H1 (cell line): ENCODE measurements at regions not wholly inside any gene's neighbourhood (a gene's known extent, or its start where the extent isn't known, plus 50 kb on each side); places are given as distances from the start of the nearest gene placed in this dataset.

Source experiments
- CTCF ChIA-PET: fragments of 300-600 bp; sonication (Branson Sonifier 250); formaldehyde crosslinking; loops from one replicate; lab custom pipeline; 2021; ENCODE audit not compliant: partially characterized antibody; lab: Charles Lee
- POLR2A ChIA-PET: fragments of 300-600 bp; sonication (Branson Sonifier 250); formaldehyde crosslinking; loops from one replicate; lab custom pipeline; 2021; ENCODE audit warnings: inconsistent platforms; ENCODE audit not compliant: partially characterized antibody; lab: Charles Lee
- DNase-seq, 2 experiments: peaks; one replicate each; pipeline versions ENCODE4 v3.0.0 to v3.0.0-alpha.2; 2010 to 2022; ENCODE audit warnings: low spot score in 2 of 2, low read depth in 1 of 2, mixed read lengths in 1 of 2
- FAIRE-seq: peaks from 2 replicates; lab custom pipeline; 2011; peaks lifted over from hg19 to GRCh38; lab: Jason Lieb, UNC
- H2AFZ ChIP-seq: 2 replicates; pipeline ENCODE4 v1.8.1; 2012; ENCODE audit warnings: low read length, inconsistent platforms
- H2AK5ac ChIP-seq: 2 replicates; pipeline ENCODE4 v1.6.1; 2013; ENCODE audit warnings: low read depth, low read length
- H2BK120ac ChIP-seq: replicated peaks from 2 replicates; pipeline ENCODE3; 2013; ENCODE audit warnings: low read depth, low read length, inconsistent platforms
- H2BK12ac ChIP-seq: 2 replicates; pipeline ENCODE4 v1.6.1; 2013; ENCODE audit warnings: low read depth, low read length
- H2BK15ac ChIP-seq: 2 replicates; pipeline ENCODE4 v1.6.1; 2013; ENCODE audit warnings: low read length
- H2BK20ac ChIP-seq: 2 replicates; pipeline ENCODE4 v1.6.1; 2013; ENCODE audit warnings: low read length
- H2BK5ac ChIP-seq: 2 replicates; pipeline ENCODE4 v1.6.1; 2013; ENCODE audit warnings: low read depth, low read length
- H3K14ac ChIP-seq: 2 replicates; pipeline ENCODE4 v1.6.1; 2013; ENCODE audit warnings: inconsistent platforms; ENCODE audit not compliant: insufficient read length
- H3K18ac ChIP-seq: 2 replicates; pipeline ENCODE4 v1.6.1; 2013; ENCODE audit warnings: low read length; ENCODE audit errors: extremely low read depth
- H3K23ac ChIP-seq: 2 replicates; pipeline ENCODE4 v1.6.1; 2013; ENCODE audit warnings: inconsistent platforms; ENCODE audit not compliant: insufficient read length
- H3K23me2 ChIP-seq: 2 replicates; pipeline ENCODE4 v1.6.1; 2013; ENCODE audit warnings: low read depth, low read length
- H3K27ac ChIP-seq: 2 replicates; pipeline ENCODE4 v1.6.1; 2011; ENCODE audit warnings: low read depth, low read length, inconsistent platforms
- H3K27me3 ChIP-seq, 4 experiments: replicated peaks in 1 of 4; 1 replicate in 1 of 4; 2 replicates in 3 of 4; pipeline versions ENCODE4 v1.6.1 to v1.8.1; 2011 to 2013; ENCODE audit warnings: low read length in 3 of 4, mild to moderate bottlenecking in 3 of 4, inconsistent platforms in 2 of 4, mixed read lengths in 2 of 4, moderate library complexity in 1 of 4; ENCODE audit not compliant: control insufficient read depth in 3 of 4, insufficient read depth in 3 of 4; ENCODE audit errors: extremely low read depth in 1 of 4
- H3K36me3 ChIP-seq, 4 experiments: 2 replicates each; pipeline versions ENCODE4 v1.6.1 to v1.8.1; 2011 to 2013; ENCODE audit warnings: mild to moderate bottlenecking in 4 of 4, low read length in 3 of 4, moderate library complexity in 2 of 4, control low read depth in 1 of 4, inconsistent platforms in 1 of 4; ENCODE audit not compliant: insufficient read depth in 4 of 4, control insufficient read depth in 2 of 4
- H3K4ac ChIP-seq: replicated peaks from 2 replicates; pipeline ENCODE3; 2013; ENCODE audit warnings: low read length, low read depth, mixed read lengths, inconsistent platforms; ENCODE audit not compliant: insufficient read length
- H3K4me1 ChIP-seq, 4 experiments: replicated peaks in 1 of 4; 1 replicate in 1 of 4; 2 replicates in 3 of 4; pipeline versions ENCODE4 v1.6.1 to v1.8.1; 2011 to 2013; ENCODE audit warnings: low read length in 3 of 4, inconsistent platforms in 2 of 4, mixed read lengths in 1 of 4; ENCODE audit not compliant: insufficient read depth in 4 of 4, control insufficient read depth in 3 of 4
- H3K4me2 ChIP-seq, 2 experiments: 2 replicates each; pipeline versions ENCODE4 v1.6.1 to v1.8.1; 2011 to 2013; ENCODE audit warnings: low read depth in 2 of 2, low read length in 2 of 2, control low read depth in 1 of 2, inconsistent platforms in 1 of 2, mild to moderate bottlenecking in 1 of 2; ENCODE audit not compliant: insufficient read depth in 1 of 2
- H3K4me3 ChIP-seq, 4 experiments: fragments of 200-600, 300-600 bp in 1 of 4; sonication (generic), shearing (Covaris generic), sonication (Bioruptor Twin) in 1 of 4; 2 replicates each; pipeline versions ENCODE4 v1.5.1 to v1.8.1; 2011 to 2016; ENCODE audit warnings: low read length in 4 of 4, low read depth in 3 of 4, control low read depth in 2 of 4, inconsistent platforms in 2 of 4, mild to moderate bottlenecking in 2 of 4, mixed read lengths in 1 of 4, moderate library complexity in 1 of 4; ENCODE audit not compliant: insufficient read depth in 2 of 4; ENCODE audit errors: extremely low read depth in 1 of 4
- H3K56ac ChIP-seq: replicated peaks from 2 replicates; pipeline ENCODE3; 2013; ENCODE audit warnings: low read depth, mild to moderate bottlenecking, mixed read lengths, low read length, inconsistent platforms; ENCODE audit not compliant: insufficient read length
- H3K79me1 ChIP-seq: 2 replicates; pipeline ENCODE4 v1.6.1; 2013; ENCODE audit warnings: low read depth, low read length, control low read depth
- H3K79me2 ChIP-seq, 2 experiments: 2 replicates each; pipeline versions ENCODE4 v1.6.1 to v1.8.1; 2012 to 2013; ENCODE audit warnings: low read length in 2 of 2, mild to moderate bottlenecking in 2 of 2, inconsistent platforms in 1 of 2; ENCODE audit not compliant: insufficient read depth in 2 of 2, control insufficient read depth in 1 of 2
- H3K9ac ChIP-seq, 4 experiments: replicated peaks in 1 of 4; 1 replicate in 1 of 4; 2 replicates in 3 of 4; pipeline versions ENCODE4 v1.6.1 to v1.8.1; 2011 to 2013; ENCODE audit warnings: low read depth in 3 of 4, low read length in 3 of 4, control low read depth in 2 of 4, mild to moderate bottlenecking in 2 of 4, moderate library complexity in 2 of 4, inconsistent platforms in 1 of 4; ENCODE audit errors: extremely low read depth in 1 of 4
- H3K9me3 ChIP-seq, 2 experiments: 2 replicates each; pipeline versions ENCODE4 v1.6.1 to v1.8.1; 2012 to 2013; ENCODE audit warnings: mild to moderate bottlenecking in 2 of 2, moderate library complexity in 2 of 2, control low read depth in 1 of 2, inconsistent platforms in 1 of 2, low read depth in 1 of 2, low read length in 1 of 2, mixed read lengths in 1 of 2; ENCODE audit not compliant: insufficient read depth in 2 of 2
- H4K20me1 ChIP-seq, 2 experiments: replicated peaks in 1 of 2; 2 replicates each; pipeline versions ENCODE3 to v1.8.1; 2011 to 2013; ENCODE audit warnings: inconsistent platforms in 2 of 2, low read length in 2 of 2, mild to moderate bottlenecking in 1 of 2; ENCODE audit not compliant: insufficient read depth in 2 of 2, control insufficient read depth in 1 of 2
- H4K5ac ChIP-seq: 2 replicates; pipeline ENCODE4 v1.6.1; 2013; ENCODE audit warnings: low read length, low read depth, mixed read lengths, inconsistent platforms; ENCODE audit not compliant: insufficient read length
- H4K8ac ChIP-seq: 2 replicates; pipeline ENCODE4 v1.8.0; 2013; ENCODE audit warnings: mild to moderate bottlenecking, moderate library complexity, low read length, inconsistent platforms; ENCODE audit not compliant: insufficient read depth; ENCODE audit errors: extremely low read depth
- H4K91ac ChIP-seq: replicated peaks from 2 replicates; pipeline ENCODE3; 2013; ENCODE audit warnings: low read length, mixed read lengths, inconsistent platforms; ENCODE audit not compliant: insufficient read length
- CTBP2 ChIP-seq: IDR thresholded peaks from 2 replicates; pipeline ENCODE4 v1.7.0; 2011; ENCODE audit warnings: borderline replicate concordance, mild to moderate bottlenecking, moderate library complexity, mixed read lengths, low read length; ENCODE audit not compliant: insufficient read depth, insufficient read length
- JUND ChIP-seq: IDR thresholded peaks from 2 replicates; pipeline ENCODE4 v1.6.1; 2011; ENCODE audit warnings: mild to moderate bottlenecking, improper control_type of control experiment, low read length
- SIRT6 ChIP-seq: IDR thresholded peaks from one replicate; pipeline ENCODE4 v1.7.1; 2012; ENCODE audit warnings: low read length, inconsistent platforms
- SP2 ChIP-seq: IDR thresholded peaks from 2 replicates; pipeline ENCODE4 v1.6.1; 2012; ENCODE audit warnings: mild to moderate bottlenecking, low read length, inconsistent platforms
- ZNF274 ChIP-seq: IDR thresholded peaks from 2 replicates; pipeline ENCODE4 v1.7.0; 2012; ENCODE audit warnings: low read length, borderline replicate concordance; ENCODE audit errors: extremely low read depth
- TF ChIP-seq, protein P1 (sequence below), 3 experiments: IDR thresholded peaks; 1 replicate in 2 of 3; 2 replicates in 1 of 3; pipeline versions ENCODE4 v1.5.1 to v1.6.1; 2011; ENCODE audit warnings: low read length in 3 of 3, mild to moderate bottlenecking in 3 of 3, inconsistent platforms in 2 of 3, low read depth in 1 of 3, moderate library complexity in 1 of 3; ENCODE audit not compliant: insufficient read depth in 1 of 3; ENCODE audit errors: control extremely low read depth in 1 of 3

DNA sequence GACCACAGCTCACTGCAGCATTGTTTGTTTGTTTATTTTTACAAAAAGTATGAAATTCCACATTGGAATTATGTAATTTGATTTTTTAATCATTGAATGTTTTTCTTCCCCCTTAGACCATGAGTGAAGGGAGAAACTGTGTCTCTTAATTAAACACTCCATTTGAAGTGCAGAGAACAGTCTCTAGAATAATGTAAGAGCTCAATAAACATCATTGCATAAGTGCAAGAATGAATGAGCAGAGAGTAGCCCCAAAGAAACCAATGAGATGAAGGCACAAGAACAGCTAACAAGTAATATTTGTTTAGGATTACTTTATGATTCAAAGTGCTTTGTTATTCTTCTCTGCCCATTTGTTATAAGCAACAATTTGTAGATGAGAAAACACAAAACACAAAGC is 921.3 kb upstream of the LCORL start:
- Histone ChIP-seq H4K20me1 (no peaks in the 10 kb centered on the region), H4K8ac (no peak overlapping the region), H2BK15ac (no peak overlapping the region), H3K56ac (no peak overlapping the region), H3K18ac (no peak overlapping the region), H3K4me2 (no peak overlapping the region), H3K23ac (no peak overlapping the region), H3K79me1 (no peaks in the 10 kb centered on the region), H3K4me1 (no peaks in the 10 kb centered on the region), H3K27ac (no peak overlapping the region), H2BK5ac (no peak overlapping the region), H2AFZ (no peak overlapping the region), H3K79me2 (no peaks in the 10 kb centered on the region), H3K23me2 (no peaks in the 10 kb centered on the region)
- no peak for DNase-seq
- FAIRE-seq, result no peak
- TF ChIP-seq CTBP2, result no peak
- no peak for TF ChIP-seq SIRT6
- no peak for TF ChIP-seq ZNF274
- TF ChIP-seq, protein P1, sequence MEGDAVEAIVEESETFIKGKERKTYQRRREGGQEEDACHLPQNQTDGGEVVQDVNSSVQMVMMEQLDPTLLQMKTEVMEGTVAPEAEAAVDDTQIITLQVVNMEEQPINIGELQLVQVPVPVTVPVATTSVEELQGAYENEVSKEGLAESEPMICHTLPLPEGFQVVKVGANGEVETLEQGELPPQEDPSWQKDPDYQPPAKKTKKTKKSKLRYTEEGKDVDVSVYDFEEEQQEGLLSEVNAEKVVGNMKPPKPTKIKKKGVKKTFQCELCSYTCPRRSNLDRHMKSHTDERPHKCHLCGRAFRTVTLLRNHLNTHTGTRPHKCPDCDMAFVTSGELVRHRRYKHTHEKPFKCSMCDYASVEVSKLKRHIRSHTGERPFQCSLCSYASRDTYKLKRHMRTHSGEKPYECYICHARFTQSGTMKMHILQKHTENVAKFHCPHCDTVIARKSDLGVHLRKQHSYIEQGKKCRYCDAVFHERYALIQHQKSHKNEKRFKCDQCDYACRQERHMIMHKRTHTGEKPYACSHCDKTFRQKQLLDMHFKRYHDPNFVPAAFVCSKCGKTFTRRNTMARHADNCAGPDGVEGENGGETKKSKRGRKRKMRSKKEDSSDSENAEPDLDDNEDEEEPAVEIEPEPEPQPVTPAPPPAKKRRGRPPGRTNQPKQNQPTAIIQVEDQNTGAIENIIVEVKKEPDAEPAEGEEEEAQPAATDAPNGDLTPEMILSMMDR (IDR thresholded peaks at IDR 0.05; ENCODE audit: control extremely low read depth in 1 of 3, insufficient read depth in 1 of 3, low read depth in 1 of 3, low read length in 3 of 3), result no peak
- TF ChIP-seq SP2, result no peak
- no peak for TF ChIP-seq JUND
- TF ChIP-seq, all 59 proteins: peak for 0
- no peaks in the 10 kb centered on the region for H3K36me3 ChIP-seq
- no peak overlapping the region for H3K4me3 ChIP-seq
- H4K5ac ChIP-seq, result no peak overlapping the region
- no peak overlapping the region for H3K4ac ChIP-seq
- no peak overlapping the region for H2BK20ac ChIP-seq
- H3K14ac ChIP-seq, result no peak overlapping the region
- no peak overlapping the region for H3K9ac ChIP-seq
- ChIA-PET POLR2A (no interaction called here), CTCF (interaction anchor here (1.2 kb wide), 1 partner anchor 9 kb away, joined by 5 read pairs; no protein-coding TSS in a partner anchor)
- H2BK12ac ChIP-seq, result no peak overlapping the region
- no peak overlapping the region for H2AK5ac ChIP-seq
- no peaks in the 10 kb centered on the region for H3K27me3 ChIP-seq
- H4K91ac ChIP-seq, result no peak overlapping the region
- H3K9me3 ChIP-seq, result no peaks in the 10 kb centered on the region
- H2BK120ac ChIP-seq, result no peak overlapping the region
